GM20431 (cell line): ENCODE measurements at regions not wholly inside any gene's neighbourhood (a gene's known extent, or its start where the extent isn't known, plus 50 kb on each side); places are given as distances from the start of the nearest gene placed in this dataset.
"Not testable (repeated sequence)": the region's sequence is repeated elsewhere in the genome, so short reads cannot be mapped to it uniquely, and the experiment has no call there.

ENCODE experiments used
- in situ Hi-C: fragments of 300-500 bp; cut with MseI, MboI; formaldehyde crosslinking; loops from one replicate; pipeline ENCODE4 v1.15.0; 2020; ENCODE audit warnings: low sequenced_read_pairs; ENCODE audit not compliant: unreplicated experiment

DNA sequence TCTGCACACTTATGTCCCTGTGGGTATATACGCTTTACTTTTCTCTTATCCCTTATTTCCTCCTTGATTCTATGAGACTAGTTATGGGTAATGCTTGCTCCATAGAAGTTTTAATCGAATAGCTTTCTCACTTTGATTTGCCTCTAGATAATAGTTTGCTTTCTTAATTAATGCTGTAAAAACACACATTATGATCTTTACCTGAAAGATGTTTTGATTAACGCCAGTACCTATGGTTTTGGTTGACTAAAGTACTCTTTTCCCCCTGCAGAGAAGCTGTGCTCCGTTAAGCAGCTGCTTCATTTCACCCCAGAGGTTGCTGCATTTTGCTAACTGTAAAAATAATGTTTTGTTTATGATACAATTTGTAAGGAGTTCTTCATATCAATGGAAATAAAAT lies 362.3 kb downstream of the FLRT2 start:
- in situ Hi-C loops: no loop called here

GRCh38 chr14:85883966-85884365 lies 354.0 kb downstream of the FLRT2 start:
- in situ Hi-C loops: no loop called here

DNA sequence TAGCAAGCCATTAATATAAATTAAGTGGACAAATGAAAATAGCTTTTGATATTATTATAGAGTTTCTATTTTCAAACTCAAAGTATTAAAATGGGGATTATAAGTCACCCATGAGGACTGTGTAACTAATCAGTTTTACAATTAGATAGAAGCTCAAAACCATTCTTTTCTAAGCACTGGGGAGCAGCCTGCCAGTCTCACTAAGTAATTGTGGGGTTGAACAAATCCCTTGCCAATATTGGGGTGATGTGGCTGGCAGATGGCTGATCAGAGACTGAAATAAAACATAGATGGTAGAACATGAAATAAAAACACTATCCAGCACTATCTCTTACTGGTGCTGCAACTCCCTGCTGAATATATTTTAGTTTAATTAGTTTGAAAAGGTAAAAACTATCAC lies 353.2 kb downstream of the FLRT2 start:
- in situ Hi-C loops: no loop called here

- in situ Hi-C loops: no loop called here
Measured at GRCh38 chr14:85881935-85882334, 352.0 kb downstream of the FLRT2 start.

- in situ Hi-C loops: no loop called here
Measured at GRCh38 chr14:85878874-85879273, 348.9 kb downstream of the FLRT2 start.

GRCh38 chr14:85873006-85873405 lies 343.1 kb downstream of the FLRT2 start:
- in situ Hi-C loops: no loop called here

- in situ Hi-C loops: no loop called here
Measured at GRCh38 chr14:85867450-85867849, 337.5 kb downstream of the FLRT2 start.

DNA sequence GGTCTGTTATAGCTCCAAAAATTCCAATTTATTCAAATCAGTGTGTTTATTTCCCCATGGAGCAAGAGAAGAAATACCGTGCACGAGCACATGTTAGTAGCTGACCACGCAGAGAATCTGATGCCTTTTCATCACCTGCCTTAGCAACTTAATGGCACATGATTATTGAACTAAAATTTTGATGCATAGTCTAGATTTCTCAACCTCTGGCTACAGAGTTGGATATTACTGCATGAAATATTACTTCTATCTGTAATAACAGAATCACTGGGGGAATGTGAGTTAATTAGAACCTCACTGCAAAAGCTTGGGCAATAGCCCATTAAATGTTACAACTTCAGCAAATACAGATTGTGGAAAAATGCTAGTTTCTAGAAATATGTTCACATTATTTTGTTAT lies 335.8 kb downstream of the FLRT2 start:
- in situ Hi-C loops: no loop called here

- in situ Hi-C loops: no loop called here
Measured at GRCh38 chr14:85858634-85859033, 328.7 kb downstream of the FLRT2 start.

DNA sequence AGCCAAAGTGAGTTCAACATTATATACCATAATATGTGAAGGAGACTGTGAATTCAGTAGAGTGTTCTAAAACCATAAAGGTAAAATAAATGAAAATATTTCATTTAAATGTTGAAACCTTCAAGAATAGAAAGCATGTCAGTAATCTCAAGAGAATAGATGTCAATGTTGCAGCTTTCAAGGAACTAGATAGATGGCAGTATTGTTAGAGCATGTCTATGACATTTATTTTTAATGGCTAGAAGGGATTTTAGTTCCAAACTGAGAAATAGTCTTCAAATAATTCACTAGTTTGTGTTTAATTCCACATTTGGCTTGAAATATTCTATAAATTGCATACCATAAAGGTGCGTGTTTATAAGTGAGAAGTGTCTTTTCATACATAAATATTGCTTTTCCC lies 326.5 kb downstream of the FLRT2 start:
- in situ Hi-C loops: no loop called here

DNA sequence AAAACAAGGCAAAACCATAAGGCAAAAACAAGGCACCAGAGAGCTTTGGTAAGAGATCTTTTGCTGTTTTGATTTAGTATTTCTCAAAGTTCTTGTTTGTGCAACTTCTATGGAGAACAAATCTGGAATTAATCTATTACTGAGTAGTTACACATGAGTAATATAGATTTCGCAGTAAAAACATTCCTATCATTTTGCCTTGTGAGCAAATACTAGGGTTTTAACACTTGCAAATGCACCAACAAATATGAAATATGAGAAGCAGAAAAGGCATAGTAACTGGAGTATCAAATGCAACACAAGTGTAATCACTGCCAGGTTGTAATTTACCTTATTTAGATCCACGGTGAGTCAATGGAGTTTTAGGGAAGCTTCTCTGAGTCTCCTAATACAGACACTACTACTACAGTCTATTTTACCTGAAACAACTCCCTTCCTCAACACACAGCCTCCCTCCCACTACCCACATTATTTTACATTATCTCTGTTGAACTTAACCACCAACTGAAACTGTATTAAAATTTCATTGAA lies 324.1 kb downstream of the FLRT2 start:
- in situ Hi-C loops: no loop called here

GRCh38 chr14:85852906-85853305 lies 323.0 kb downstream of the FLRT2 start:
- in situ Hi-C loops: no loop called here

- in situ Hi-C loops: not testable (repeated sequence)
Measured at GRCh38 chr14:85852123-85852522, 322.2 kb downstream of the FLRT2 start.

GRCh38 chr14:85830549-85830948 lies 300.6 kb downstream of the FLRT2 start:
- in situ Hi-C loops: not testable (repeated sequence)

- in situ Hi-C loops: not testable (repeated sequence)
Measured at GRCh38 chr14:85829601-85830000, 299.7 kb downstream of the FLRT2 start.

DNA sequence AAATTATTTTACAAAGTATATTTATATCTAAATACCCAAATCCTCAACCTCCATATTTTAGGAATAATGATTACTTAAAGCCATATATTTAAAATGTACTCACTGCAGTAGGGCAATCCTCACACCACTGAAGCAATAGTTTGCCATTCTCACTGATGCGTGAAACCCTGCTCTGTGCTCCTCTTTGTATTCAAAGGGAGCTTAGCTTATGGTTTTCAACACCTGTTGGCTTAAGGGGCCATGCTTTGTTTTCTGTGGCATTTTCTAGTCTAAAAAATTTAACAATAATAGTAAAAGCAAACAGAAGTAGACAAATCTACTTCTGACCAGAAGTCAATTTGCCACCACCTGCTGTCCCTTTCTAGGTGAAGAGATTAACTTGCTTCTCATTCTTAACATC lies 294.6 kb downstream of the FLRT2 start:
- in situ Hi-C loops: no loop called here

GRCh38 chr14:85822236-85822635 lies 292.3 kb downstream of the FLRT2 start:
- in situ Hi-C loops: no loop called here

- in situ Hi-C loops: no loop called here
Measured at GRCh38 chr14:85817430-85817829, 287.5 kb downstream of the FLRT2 start.

- in situ Hi-C loops: no loop called here
Measured at GRCh38 chr14:85813040-85813439, 283.1 kb downstream of the FLRT2 start.

DNA sequence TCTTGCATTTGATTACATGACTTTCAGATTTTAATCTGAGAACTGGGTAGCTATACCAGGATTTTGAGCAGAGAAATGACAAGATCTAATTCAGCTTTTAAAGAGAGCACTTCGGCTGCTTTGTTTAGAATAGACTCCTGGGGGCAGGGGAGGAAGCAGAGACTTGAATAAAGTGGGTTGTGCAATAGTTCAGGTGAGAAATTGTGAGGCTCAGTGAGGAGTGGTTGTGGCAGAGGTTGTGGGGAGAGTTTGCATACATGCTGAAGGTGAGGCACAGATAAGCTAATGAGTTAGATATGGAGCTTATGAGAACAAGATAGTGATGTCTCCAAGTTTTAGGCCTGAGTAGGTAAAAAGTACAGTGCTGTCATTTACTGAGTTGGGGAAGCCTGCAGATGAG lies 281.4 kb downstream of the FLRT2 start:
- in situ Hi-C loops: no loop called here

- in situ Hi-C loops: no loop called here
Measured at GRCh38 chr14:85799668-85800067, 269.7 kb downstream of the FLRT2 start.

- in situ Hi-C loops: no loop called here
Measured at GRCh38 chr14:85798856-85799255, 268.9 kb downstream of the FLRT2 start.

DNA sequence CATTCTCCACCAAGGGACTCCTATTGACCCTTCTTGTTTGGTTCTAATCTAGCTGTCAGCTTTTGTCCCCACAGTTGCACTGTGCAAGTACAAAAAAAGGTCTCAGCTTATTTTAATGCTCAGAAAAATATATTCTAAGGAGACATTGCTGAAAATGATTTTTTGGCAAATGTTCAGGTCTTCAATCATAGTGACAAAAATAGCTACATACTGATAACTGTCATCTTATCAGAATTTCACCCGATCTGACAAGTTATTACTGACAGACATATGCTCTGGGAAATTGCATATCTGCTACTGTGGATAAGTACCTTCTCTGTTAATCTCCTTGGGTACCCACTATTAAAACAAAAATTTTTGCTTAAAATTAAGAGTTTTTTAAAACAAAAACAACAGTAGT lies 263.6 kb downstream of the FLRT2 start:
- in situ Hi-C loops: no loop called here
